HUES48 (cell line): ENCODE measurements at regions not wholly inside any gene's neighbourhood (a gene's known extent, or its start where the extent isn't known, plus 50 kb on each side); places are given as distances from the start of the nearest gene placed in this dataset.

Experiments used
- H3K27ac ChIP-seq: one replicate; pipeline ENCODE4 v1.7.0; 2013; ENCODE audit warnings: low read depth, low read length, inconsistent platforms
- H3K27me3 ChIP-seq: 2 replicates; pipeline ENCODE4 v1.6.1; 2013; ENCODE audit warnings: mild to moderate bottlenecking, low read length; ENCODE audit not compliant: control insufficient read depth, insufficient read depth
- H3K36me3 ChIP-seq: 2 replicates; pipeline ENCODE4 v1.6.1; 2013; ENCODE audit warnings: low read length; ENCODE audit not compliant: control insufficient read depth, insufficient read depth
- H3K4me1 ChIP-seq: 2 replicates; pipeline ENCODE4 v1.6.1; 2013; ENCODE audit warnings: mild to moderate bottlenecking, low read length; ENCODE audit not compliant: control insufficient read depth, insufficient read depth
- H3K4me3 ChIP-seq: 2 replicates; pipeline ENCODE4 v1.5.1; 2013; ENCODE audit warnings: mild to moderate bottlenecking, low read depth, low read length
- H3K9ac ChIP-seq: 2 replicates; pipeline ENCODE4 v1.6.1; 2013; ENCODE audit warnings: mild to moderate bottlenecking, low read depth, low read length, moderate library complexity
- H3K9me3 ChIP-seq: 2 replicates; pipeline ENCODE4 v1.6.1; 2013; ENCODE audit warnings: low read length; ENCODE audit not compliant: control insufficient read depth, insufficient read depth

GRCh38 chr12:116481726-116482125 lies 77.5 kb upstream of the MAP1LC3B2 start:
- Histone ChIP-seq H3K9me3 (peaks cover 14% of the 10 kb centered on the region), H3K4me3 (no peak overlapping the region), H3K36me3 (no peaks in the 10 kb centered on the region), H3K27ac (no peak overlapping the region), H3K9ac (no peak overlapping the region), H3K4me1 (no peaks in the 10 kb centered on the region), H3K27me3 (no peaks in the 10 kb centered on the region)

GRCh38 chr12:116482179-116482578 lies 77.0 kb upstream of the MAP1LC3B2 start:
- H3K9ac ChIP-seq = no peak overlapping the region

GRCh38 chr12:116482859-116483258 lies 76.3 kb upstream of the MAP1LC3B2 start:
- Histone ChIP-seq H3K4me3 (no peak overlapping the region), H3K27me3 (no peaks in the 10 kb centered on the region), H3K9ac (no peak overlapping the region), H3K27ac (no peak overlapping the region), H3K36me3 (no peaks in the 10 kb centered on the region), H3K9me3 (0 out of 2 replicates have a peak, but pooled peaks cover 6% of the 10 kb centered on the region), H3K4me1 (no peaks in the 10 kb centered on the region)

More at GRCh38 chr12:116482179-116482578, 77.0 kb upstream of the MAP1LC3B2 start:
- Histone ChIP-seq H3K27me3 (no peaks in the 10 kb centered on the region), H3K4me1 (no peaks in the 10 kb centered on the region), H3K27ac (no peak overlapping the region), H3K4me3 (no peak overlapping the region), H3K36me3 (no peaks in the 10 kb centered on the region), H3K9me3 (peaks cover 12% of the 10 kb centered on the region; the same call in 1 of the 2 replicates)

- Histone ChIP-seq H3K36me3 (no peaks in the 10 kb centered on the region), H3K4me3 (no peak overlapping the region)
Observed at GRCh38 chr12:116483959-116484750, 75.0 kb upstream of the MAP1LC3B2 start.

GRCh38 chr12:116484807-116485206 lies 74.4 kb upstream of the MAP1LC3B2 start:
- Histone ChIP-seq H3K9me3 (no peaks in the 10 kb centered on the region), H3K27ac (no peak overlapping the region), H3K9ac (no peak overlapping the region), H3K36me3 (no peaks in the 10 kb centered on the region), H3K27me3 (no peaks in the 10 kb centered on the region), H3K4me1 (no peaks in the 10 kb centered on the region), H3K4me3 (no peak overlapping the region)

More at GRCh38 chr12:116483959-116484750, 75.0 kb upstream of the MAP1LC3B2 start:
- no peak overlapping the region for H3K9ac ChIP-seq
- no peaks in the 10 kb centered on the region for H3K4me1 ChIP-seq
- H3K27ac ChIP-seq = no peak overlapping the region
- H3K9me3 ChIP-seq = no peaks in the 10 kb centered on the region
- no peaks in the 10 kb centered on the region for H3K27me3 ChIP-seq

- Histone ChIP-seq H3K4me3 (no peak overlapping the region), H3K4me1 (no peaks in the 10 kb centered on the region), H3K27ac (no peak overlapping the region), H3K9me3 (no peaks in the 10 kb centered on the region), H3K9ac (no peak overlapping the region), H3K27me3 (no peaks in the 10 kb centered on the region), H3K36me3 (no peaks in the 10 kb centered on the region)
Observed at GRCh38 chr12:116489116-116489515, 70.1 kb upstream of the MAP1LC3B2 start.

- no peaks in the 10 kb centered on the region for H3K4me1 ChIP-seq
- H3K36me3 ChIP-seq = no peaks in the 10 kb centered on the region
- H3K9me3 ChIP-seq = no peaks in the 10 kb centered on the region
- no peaks in the 10 kb centered on the region for H3K27me3 ChIP-seq
- no peak overlapping the region for H3K4me3 ChIP-seq
- no peak overlapping the region for H3K9ac ChIP-seq
- H3K27ac ChIP-seq = no peak overlapping the region
Observed at GRCh38 chr12:116490471-116490870, 68.7 kb upstream of the MAP1LC3B2 start.

- Histone ChIP-seq H3K4me3 (no peak overlapping the region), H3K36me3 (no peaks in the 10 kb centered on the region), H3K27me3 (no peaks in the 10 kb centered on the region), H3K9me3 (no peaks in the 10 kb centered on the region), H3K9ac (no peak overlapping the region), H3K27ac (no peak overlapping the region), H3K4me1 (no peaks in the 10 kb centered on the region)
Observed at GRCh38 chr12:116492703-116493324, 66.4 kb upstream of the MAP1LC3B2 start.

GRCh38 chr12:116495260-116495659 lies 63.9 kb upstream of the MAP1LC3B2 start:
- H3K36me3 ChIP-seq = no peaks in the 10 kb centered on the region
- H3K9ac ChIP-seq = no peak overlapping the region
- no peaks in the 10 kb centered on the region for H3K9me3 ChIP-seq
- H3K4me3 ChIP-seq = no peak overlapping the region
- no peak overlapping the region for H3K27ac ChIP-seq
- no peaks in the 10 kb centered on the region for H3K4me1 ChIP-seq
- H3K27me3 ChIP-seq = no peaks in the 10 kb centered on the region

GRCh38 chr12:116497051-116497591 lies 62.1 kb upstream of the MAP1LC3B2 start:
- Histone ChIP-seq H3K27ac (no peak overlapping the region), H3K9me3 (no peaks in the 10 kb centered on the region), H3K9ac (no peak overlapping the region), H3K4me3 (no peak overlapping the region), H3K4me1 (peaks cover 4% of the 10 kb centered on the region; the same call in 1 of the 2 replicates), H3K36me3 (no peaks in the 10 kb centered on the region), H3K27me3 (no peaks in the 10 kb centered on the region)

- Histone ChIP-seq H3K27ac (no peak overlapping the region), H3K4me3 (no peak overlapping the region), H3K27me3 (no peaks in the 10 kb centered on the region), H3K36me3 (no peaks in the 10 kb centered on the region), H3K9me3 (no peaks in the 10 kb centered on the region), H3K4me1 (peaks cover 5% of the 10 kb centered on the region; the same call in 1 of the 2 replicates), H3K9ac (no peak overlapping the region)
Observed at GRCh38 chr12:116498471-116498870, 60.7 kb upstream of the MAP1LC3B2 start.
